ENCODE measurements at regions not wholly inside any gene's neighbourhood (a gene's known extent, or its start where the extent isn't known, plus 50 kb on each side); places are given as distances from the start of the nearest gene placed in this dataset.

DNA sequence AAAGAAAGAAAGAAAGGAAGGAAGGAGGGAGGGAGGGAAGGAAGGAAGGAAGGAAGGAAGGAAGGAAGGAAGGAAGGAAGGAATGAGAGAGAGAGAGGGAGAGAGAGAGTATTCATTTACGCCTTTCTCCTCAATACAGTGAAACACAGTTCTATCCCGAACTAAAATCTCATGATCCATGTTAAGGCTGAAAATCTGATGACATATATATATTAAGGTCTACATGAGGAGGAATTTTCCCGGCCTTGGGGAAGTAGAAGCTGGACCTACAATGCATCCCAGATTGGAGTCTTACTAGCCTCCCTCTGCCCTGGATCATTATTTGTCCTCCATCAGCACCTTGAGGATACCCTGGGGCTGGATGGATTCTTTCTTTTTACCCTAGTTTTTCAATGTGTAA, 95.1 kb upstream of the DAPK1 start:
- H3K36me3 Mint-ChIP-seq (ENCODE audit: insufficient read depth in 1 of 3, low read depth in 3 of 3) = no peaks in the 10 kb centered on the region
- Histone ChIP-seq H3K27me3 (ENCODE audit: insufficient read depth, low read length) (no peaks in the 10 kb centered on the region), H3K4me1 (ENCODE audit: insufficient read depth, low read length) (peaks cover 26% of the 10 kb centered on the region; the same call in 1 of the 2 replicates), H2BK120ac (ENCODE audit: low read depth, low read length, poor library complexity, severe bottlenecking) (no peak overlapping the region), H2AFZ (ENCODE audit: low read length) (no peak overlapping the region), H4K91ac (ENCODE audit: insufficient read length, low read depth, low read length) (no peak overlapping the region), H3K79me1 (ENCODE audit: insufficient read depth, low read depth, low read length, poor library complexity, severe bottlenecking) (no peaks in the 10 kb centered on the region), H3K9me3 (ENCODE audit: control insufficient read depth, low read depth, low read length) (no peaks in the 10 kb centered on the region), H4K20me1 (ENCODE audit: control insufficient read depth, insufficient read depth, insufficient read length) (no peaks in the 10 kb centered on the region), H3K79me2 (ENCODE audit: insufficient read depth, low read length) (no peaks in the 10 kb centered on the region), H3T11ph (ENCODE audit: low read length) (no peak overlapping the region), H3K4me2 (ENCODE audit: insufficient read depth, insufficient read length, low read length) (no peak overlapping the region), H4K5ac (ENCODE audit: insufficient read length, low read depth, low read length) (no peak overlapping the region), H2BK12ac (ENCODE audit: insufficient read length, low read depth, low read length) (no peak overlapping the region), H3K23me2 (ENCODE audit: insufficient read length, low read depth, low read length, poor library complexity, severe bottlenecking) (no peaks in the 10 kb centered on the region), H3K23ac (ENCODE audit: insufficient read length, low read depth, low read length) (no peak overlapping the region), H2BK20ac (ENCODE audit: low read depth, low read length, poor library complexity, severe bottlenecking) (no peak overlapping the region), H3K27ac (ENCODE audit: insufficient read length, low read depth, low read length) (no peak overlapping the region), H2AK5ac (ENCODE audit: insufficient read length, low read length) (no peak overlapping the region), H2BK15ac (ENCODE audit: low read depth, low read length) (no peak overlapping the region), H3K18ac (ENCODE audit: insufficient read length, low read depth, low read length) (no peak overlapping the region), H3K9ac (ENCODE audit: extremely low read depth, insufficient read length, low read length) (no peak overlapping the region), H3K14ac (ENCODE audit: insufficient read depth, low read length) (no peak overlapping the region), H2BK5ac (ENCODE audit: insufficient read length, low read length) (no peak overlapping the region), H3K56ac (ENCODE audit: insufficient read length, low read depth, low read length) (no peak overlapping the region), H3K4ac (ENCODE audit: low read depth, low read length) (no peak overlapping the region), H4K8ac (replicated peaks; ENCODE audit: insufficient read length, low read depth, low read length) (no peak overlapping the region)
- H3K27ac Mint-ChIP-seq = no peak overlapping the region
- DNase-seq = no peak
- no peaks in the 10 kb centered on the region for H3K27me3 Mint-ChIP-seq (ENCODE audit: low read depth)
- no CpG with 5 or more reads among the region's 3 CpGs for WGBS (ENCODE audit: extremely low coverage, insufficient read length, low lambda C conversion rate)
- H3K4me3 Mint-ChIP-seq = no peak overlapping the region
- TF ChIP-seq CTCF (conservative IDR thresholded peaks at IDR 0.05) = no peak
- peaks cover 66 to 67% of the 10 kb centered on the region in 2 experiments for H3K4me1 Mint-ChIP-seq
- H3K9me3 Mint-ChIP-seq = no peaks in the 10 kb centered on the region
